CD4-positive, CD25-positive, alpha-beta regulatory T cell (primary cell): ENCODE measurements at regions not wholly inside any gene's neighbourhood (a gene's known extent, or its start where the extent isn't known, plus 50 kb on each side); places are given as distances from the start of the nearest gene placed in this dataset.

Experiments
- ATAC-seq, 2 donors: fragments of 150-1000 bp; cut with Tn5 transposase; one replicate each; pipeline ENCODE4 v1.10.0; 2021; ENCODE audit warnings: low read depth in 2 of 2, moderate number of reproducible peaks in 2 of 2, moderate library complexity in 1 of 2
- DNase-seq, 3 donors: peaks; one replicate each; pipeline versions ENCODE4 v3.0.0 to v3.0.0-alpha.2; 2012 to 2022; ENCODE audit warnings: mixed read lengths in 1 of 3
- H3K27ac ChIP-seq: one replicate; pipeline ENCODE4 v1.7.0; 2013; ENCODE audit warnings: mild to moderate bottlenecking, low read length; ENCODE audit not compliant: insufficient read depth, poor library complexity, severe bottlenecking
- H3K27me3 ChIP-seq: one replicate; pipeline ENCODE4 v1.7.0; 2013; ENCODE audit warnings: low read length; ENCODE audit not compliant: control insufficient read depth, insufficient read depth
- H3K36me3 ChIP-seq: one replicate; pipeline ENCODE4 v1.7.0; 2013; ENCODE audit warnings: mild to moderate bottlenecking, low read length, moderate library complexity; ENCODE audit not compliant: control insufficient read depth, insufficient read depth
- H3K4me1 ChIP-seq: 2 replicates; pipeline ENCODE4 v1.7.0; 2013; ENCODE audit warnings: mild to moderate bottlenecking, low read length; ENCODE audit not compliant: insufficient read depth, control insufficient read depth, poor library complexity, severe bottlenecking
- H3K4me3 ChIP-seq: one replicate; pipeline ENCODE4 v1.7.0; 2013; ENCODE audit warnings: low read depth, mild to moderate bottlenecking, low read length, moderate library complexity
- H3K9me3 ChIP-seq, 2 experiments: 1 replicate in 1 of 2; 2 replicates in 1 of 2; pipeline ENCODE4 v1.7.0; 2013; ENCODE audit warnings: low read length in 2 of 2, mild to moderate bottlenecking in 1 of 2, moderate library complexity in 1 of 2; ENCODE audit not compliant: control insufficient read depth in 2 of 2
- H3K27ac Mint-ChIP-seq, 3 donors: one replicate each; pipeline ENCODE4 v1.8.0; 2020 to 2022; ENCODE audit warnings: mild to moderate bottlenecking in 3 of 3, mixed read lengths in 3 of 3, moderate library complexity in 2 of 3
- H3K27me3 Mint-ChIP-seq: one replicate; pipeline ENCODE4 v1.8.0; 2022; ENCODE audit warnings: mild to moderate bottlenecking, mixed read lengths
- H3K36me3 Mint-ChIP-seq: one replicate; pipeline ENCODE4 v1.8.0; 2020; ENCODE audit warnings: mixed read lengths
- H3K4me1 Mint-ChIP-seq, 4 donors: one replicate each; pipeline ENCODE4 v1.8.0; 2020 to 2022; ENCODE audit warnings: mixed read lengths in 4 of 4, mild to moderate bottlenecking in 1 of 4
- H3K4me3 Mint-ChIP-seq, 4 donors: one replicate each; pipeline ENCODE4 v1.8.0; 2020 to 2022; ENCODE audit warnings: mild to moderate bottlenecking in 4 of 4, mixed read lengths in 4 of 4, moderate library complexity in 3 of 4
- H3K9me3 Mint-ChIP-seq, 7 donors: one replicate each; pipeline ENCODE4 v1.8.0; 2020 to 2022; ENCODE audit warnings: mixed read lengths in 7 of 7, mild to moderate bottlenecking in 3 of 7, moderate library complexity in 2 of 7

DNA sequence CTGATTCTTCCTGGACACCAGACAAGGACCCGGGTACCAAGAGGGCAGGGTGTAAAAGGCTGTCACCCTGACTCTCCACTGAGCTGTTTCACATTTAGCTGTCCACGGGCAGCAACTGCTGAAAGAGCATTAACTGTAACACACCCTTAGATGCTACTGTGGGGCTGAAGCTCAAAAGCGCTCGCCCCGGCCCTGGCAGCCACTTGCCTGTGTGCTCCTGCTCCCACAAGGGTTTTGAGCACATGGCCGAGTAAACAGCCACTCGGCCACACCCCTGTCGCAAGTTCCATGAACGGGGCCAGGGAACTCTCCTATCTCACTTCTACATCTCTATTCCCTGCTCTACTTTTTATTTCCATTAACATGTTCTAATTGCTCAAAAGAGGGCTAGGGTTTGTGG lies 421.7 kb downstream of the TUSC7 start:
- H3K27me3 ChIP-seq: no peaks in the 10 kb centered on the region
- no peaks in the 10 kb centered on the region for H3K36me3 Mint-ChIP-seq
- no peaks in the 10 kb centered on the region for H3K36me3 ChIP-seq
- ATAC-seq (no peak), DNase-seq (no peak)
- H3K27ac Mint-ChIP-seq: no peak overlapping the region
- H3K9me3 ChIP-seq: no peaks in the 10 kb centered on the region
- H3K9me3 Mint-ChIP-seq: peaks cover 0 to 12% (median 3%) of the 10 kb centered on the region in 7 donors
- no peak overlapping the region for H3K4me3 ChIP-seq
- no peak overlapping the region for H3K4me3 Mint-ChIP-seq
- H3K27ac ChIP-seq: no peak overlapping the region
- H3K27me3 Mint-ChIP-seq: no peaks in the 10 kb centered on the region
- H3K4me1 Mint-ChIP-seq: no peaks in the 10 kb centered on the region
- H3K4me1 ChIP-seq: no peaks in the 10 kb centered on the region

DNA sequence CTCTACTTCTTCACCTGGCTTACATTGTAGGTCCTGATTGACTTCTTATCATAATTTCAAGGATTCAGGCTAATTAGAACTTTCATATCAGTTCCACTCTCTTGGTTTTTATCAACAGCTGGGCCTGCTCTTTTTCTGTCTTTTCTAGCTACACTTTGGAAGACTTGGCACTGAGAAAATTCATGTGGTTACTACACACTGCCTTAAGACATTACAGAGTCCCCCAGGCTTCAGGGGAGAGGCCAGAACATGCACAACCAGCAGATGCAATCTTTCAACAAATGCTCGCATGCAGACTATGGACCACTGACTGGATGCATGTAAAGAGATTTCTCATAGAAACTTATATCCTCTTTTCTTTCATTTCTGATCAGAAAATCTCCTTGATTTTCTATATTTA lies 423.5 kb downstream of the TUSC7 start:
- H3K4me3 Mint-ChIP-seq: no peak overlapping the region
- Histone ChIP-seq H3K27me3 (no peaks in the 10 kb centered on the region), H3K4me1 (no peaks in the 10 kb centered on the region), H3K36me3 (no peaks in the 10 kb centered on the region), H3K4me3 (no peak overlapping the region), H3K9me3 (no peaks in the 10 kb centered on the region), H3K27ac (no peak overlapping the region)
- no peaks in the 10 kb centered on the region for H3K4me1 Mint-ChIP-seq
- no peak overlapping the region for H3K27ac Mint-ChIP-seq
- H3K9me3 Mint-ChIP-seq: peaks cover 0 to 6% (median 3%) of the 10 kb centered on the region in 7 donors
- DNase-seq (no peak), ATAC-seq (no peak)
- no peaks in the 10 kb centered on the region for H3K27me3 Mint-ChIP-seq
- H3K36me3 Mint-ChIP-seq: no peaks in the 10 kb centered on the region

DNA sequence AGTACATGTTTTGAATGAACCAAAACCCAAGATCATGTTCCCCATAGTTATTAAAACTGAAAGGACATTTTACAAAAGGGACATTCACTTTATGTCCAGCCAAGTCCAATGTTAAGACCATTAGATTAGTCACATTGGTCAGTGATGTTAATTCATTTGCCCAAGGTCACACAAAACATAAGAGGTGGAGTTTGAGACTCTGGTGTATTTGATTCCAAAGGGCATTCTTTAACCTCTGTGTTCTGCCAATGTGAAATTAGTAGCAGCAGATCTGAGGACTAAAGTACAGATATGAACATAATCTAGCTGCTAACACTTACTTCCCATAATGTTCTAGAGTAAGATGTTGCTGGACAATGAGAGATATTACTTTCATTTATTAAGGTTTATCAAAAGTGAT lies 425.6 kb downstream of the TUSC7 start:
- peaks cover 0 to 6% (median 3%) of the 10 kb centered on the region in 7 donors for H3K9me3 Mint-ChIP-seq
- no peaks in the 10 kb centered on the region for H3K36me3 Mint-ChIP-seq
- no peaks in the 10 kb centered on the region for H3K27me3 Mint-ChIP-seq
- no peaks in the 10 kb centered on the region for H3K36me3 ChIP-seq
- H3K4me3 ChIP-seq: no peak overlapping the region
- ATAC-seq: no peak
- H3K27ac ChIP-seq: no peak overlapping the region
- no peaks in the 10 kb centered on the region for H3K4me1 ChIP-seq
- DNase-seq: no peak
- H3K27ac Mint-ChIP-seq: no peak overlapping the region
- no peaks in the 10 kb centered on the region for H3K4me1 Mint-ChIP-seq
- no peaks in the 10 kb centered on the region for H3K9me3 ChIP-seq
- H3K4me3 Mint-ChIP-seq: no peak overlapping the region
- H3K27me3 ChIP-seq: no peaks in the 10 kb centered on the region

DNA sequence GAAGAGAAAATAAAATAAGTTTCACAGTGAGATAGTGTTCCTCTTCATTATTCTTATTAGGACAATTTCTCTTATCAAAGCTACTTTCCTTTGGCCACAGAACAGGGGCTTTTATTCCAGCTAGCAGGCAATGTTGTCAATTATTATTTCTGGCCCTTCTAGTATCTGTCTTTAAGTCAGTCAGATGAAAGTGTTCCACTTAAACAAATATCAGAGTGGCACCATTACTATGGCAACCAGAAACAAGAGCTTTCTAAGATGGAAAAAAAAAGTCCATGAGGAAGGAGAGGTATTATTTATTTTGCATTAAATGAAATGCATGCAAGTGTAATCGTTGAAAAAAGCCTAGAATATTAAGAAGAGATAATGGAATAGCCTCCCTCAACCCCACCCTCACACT lies 426.4 kb downstream of the TUSC7 start:
- ATAC-seq: no peak
- H3K4me1 Mint-ChIP-seq: no peaks in the 10 kb centered on the region
- no peak overlapping the region for H3K4me3 ChIP-seq

DNA sequence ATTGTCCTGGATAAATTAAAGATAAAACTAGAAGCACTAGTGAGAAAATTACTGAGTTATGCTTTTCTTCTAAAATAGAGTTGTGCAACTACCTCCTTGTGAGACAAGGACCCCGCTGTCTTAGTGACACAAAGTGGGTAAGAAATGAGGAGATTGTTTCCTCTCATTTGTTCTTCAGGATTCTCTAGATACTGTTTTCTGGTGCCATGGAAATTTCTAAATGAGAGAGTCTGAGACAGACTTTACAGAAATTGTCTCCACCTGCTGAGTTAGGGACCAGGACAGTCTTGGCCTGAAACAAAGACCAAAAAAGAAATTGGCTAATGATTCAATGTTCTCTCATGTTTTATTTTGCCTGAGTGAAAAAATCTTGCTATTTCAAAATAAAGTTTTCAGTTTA lies 427.5 kb downstream of the TUSC7 start:
- ATAC-seq (no peak), DNase-seq (no peak)
- H3K4me3 ChIP-seq: no peak overlapping the region
- Mint-ChIP-seq H3K27me3 (no peaks in the 10 kb centered on the region), H3K4me3 (no peak overlapping the region), H3K27ac (no peak overlapping the region), H3K4me1 (no peaks in the 10 kb centered on the region), H3K36me3 (no peaks in the 10 kb centered on the region), H3K9me3 (peaks cover 0 to 6% (median 2%) of the 10 kb centered on the region in 7 donors)
- H3K36me3 ChIP-seq: no peaks in the 10 kb centered on the region
- H3K4me1 ChIP-seq: no peaks in the 10 kb centered on the region
- H3K9me3 ChIP-seq: no peaks in the 10 kb centered on the region
- no peak overlapping the region for H3K27ac ChIP-seq
- H3K27me3 ChIP-seq: no peaks in the 10 kb centered on the region

More for the DNA sequence above, 426.4 kb downstream of the TUSC7 start:
- Mint-ChIP-seq H3K36me3 (no peaks in the 10 kb centered on the region), H3K27ac (no peak overlapping the region), H3K9me3 (peaks cover 0 to 6% (median 2%) of the 10 kb centered on the region in 7 donors), H3K27me3 (no peaks in the 10 kb centered on the region), H3K4me3 (no peak overlapping the region)
- Histone ChIP-seq H3K27ac (no peak overlapping the region), H3K4me1 (no peaks in the 10 kb centered on the region), H3K9me3 (no peaks in the 10 kb centered on the region), H3K27me3 (no peaks in the 10 kb centered on the region), H3K36me3 (no peaks in the 10 kb centered on the region)
- DNase-seq: no peak

DNA sequence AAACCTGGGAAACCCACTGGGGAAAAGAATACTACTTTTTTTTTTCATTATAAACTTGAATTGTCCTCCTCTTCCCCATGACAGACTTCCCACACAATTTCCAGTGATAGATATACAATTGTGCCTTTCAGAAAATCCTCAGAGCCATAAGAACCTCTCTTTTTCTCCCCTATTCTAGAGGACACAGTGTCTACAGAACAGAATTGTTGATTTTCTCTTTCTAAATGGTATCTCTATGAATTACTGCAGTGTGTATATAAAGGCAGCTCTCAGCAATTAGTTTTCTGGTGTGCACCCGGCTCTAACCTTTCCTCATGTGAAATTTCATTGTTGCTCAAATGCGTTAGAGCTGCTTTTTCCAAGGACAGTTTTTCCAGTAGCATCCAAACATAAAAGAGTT lies 430.1 kb downstream of the TUSC7 start:
- no peaks in the 10 kb centered on the region for H3K36me3 Mint-ChIP-seq
- no peaks in the 10 kb centered on the region for H3K36me3 ChIP-seq

DNA sequence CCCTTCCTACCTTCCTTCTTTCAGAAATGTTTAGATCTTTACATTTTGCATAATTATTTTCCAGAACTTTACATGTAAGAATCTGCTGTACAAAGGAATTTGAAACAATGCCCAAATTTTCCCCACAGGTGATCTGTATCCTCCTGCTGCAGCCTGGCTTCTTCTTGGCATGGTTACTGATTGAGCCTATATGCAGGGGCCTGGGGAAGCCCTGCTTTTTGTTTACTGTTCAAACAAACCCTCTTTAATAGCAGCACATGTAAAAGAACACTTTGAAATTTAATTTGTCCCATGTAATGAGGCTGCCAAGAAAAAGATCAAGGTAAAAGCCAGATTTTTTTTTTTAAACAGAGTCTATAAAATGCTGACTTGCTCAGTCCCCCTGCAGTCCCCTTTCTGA lies 432.2 kb downstream of the TUSC7 start:
- no peak overlapping the region for H3K27ac ChIP-seq
- no peaks in the 10 kb centered on the region for H3K36me3 ChIP-seq
- no peaks in the 10 kb centered on the region for H3K4me1 ChIP-seq
- no peak overlapping the region for H3K27ac Mint-ChIP-seq
- no peak overlapping the region for H3K4me3 Mint-ChIP-seq
- H3K27me3 Mint-ChIP-seq: no peaks in the 10 kb centered on the region
- no peak overlapping the region for H3K4me3 ChIP-seq
- H3K9me3 Mint-ChIP-seq: peaks cover 0 to 9% (median 2%) of the 10 kb centered on the region in 7 donors
- no peaks in the 10 kb centered on the region for H3K4me1 Mint-ChIP-seq
- H3K36me3 Mint-ChIP-seq: no peaks in the 10 kb centered on the region
- DNase-seq (no peak), ATAC-seq (no peak)
- H3K27me3 ChIP-seq: no peaks in the 10 kb centered on the region
- no peaks in the 10 kb centered on the region for H3K9me3 ChIP-seq

More for the DNA sequence above, 430.1 kb downstream of the TUSC7 start:
- Histone ChIP-seq H3K27me3 (no peaks in the 10 kb centered on the region), H3K27ac (no peak overlapping the region), H3K9me3 (no peaks in the 10 kb centered on the region), H3K4me3 (no peak overlapping the region), H3K4me1 (no peaks in the 10 kb centered on the region)
- ATAC-seq (no peak), DNase-seq (no peak)
- Mint-ChIP-seq H3K4me3 (no peak overlapping the region), H3K27ac (no peak overlapping the region), H3K27me3 (no peaks in the 10 kb centered on the region), H3K4me1 (no peaks in the 10 kb centered on the region), H3K9me3 (peaks cover 0 to 10% (median 4%) of the 10 kb centered on the region in 7 donors)

DNA sequence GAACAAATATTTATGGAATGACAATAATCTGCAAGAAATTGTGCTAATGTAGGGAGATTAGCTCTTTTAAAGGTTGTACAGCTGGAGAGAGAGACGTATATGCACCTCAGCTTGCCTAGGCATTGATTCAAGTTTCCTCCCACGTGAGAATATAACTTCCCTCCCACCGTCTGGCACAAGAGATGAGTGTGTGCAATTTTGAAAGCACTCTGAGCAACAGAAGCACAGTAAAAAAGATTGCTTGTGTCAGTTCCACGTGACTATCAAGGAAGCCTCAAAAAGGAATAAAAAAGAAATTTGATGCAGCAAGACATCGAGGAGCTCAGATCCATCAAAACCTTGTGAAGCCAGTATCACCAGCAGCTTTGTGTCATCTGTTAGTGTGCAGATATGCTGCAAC lies 435.3 kb downstream of the TUSC7 start:
- Mint-ChIP-seq H3K4me1 (no peaks in the 10 kb centered on the region), H3K27me3 (no peaks in the 10 kb centered on the region), H3K4me3 (no peak overlapping the region), H3K27ac (no peak overlapping the region), H3K36me3 (no peaks in the 10 kb centered on the region), H3K9me3 (peaks cover 0 to 9% (median 4%) of the 10 kb centered on the region in 7 donors)
- H3K36me3 ChIP-seq: no peaks in the 10 kb centered on the region
- ATAC-seq: no peak
- no peaks in the 10 kb centered on the region for H3K9me3 ChIP-seq
- H3K27ac ChIP-seq: no peak overlapping the region
- DNase-seq: no peak
- H3K27me3 ChIP-seq: no peaks in the 10 kb centered on the region
- H3K4me1 ChIP-seq: no peaks in the 10 kb centered on the region
- no peak overlapping the region for H3K4me3 ChIP-seq
